ENCODE measurements at regions not wholly inside any gene's neighbourhood (a gene's known extent, or its start where the extent isn't known, plus 50 kb on each side); places are given as distances from the start of the nearest gene placed in this dataset.

DNA sequence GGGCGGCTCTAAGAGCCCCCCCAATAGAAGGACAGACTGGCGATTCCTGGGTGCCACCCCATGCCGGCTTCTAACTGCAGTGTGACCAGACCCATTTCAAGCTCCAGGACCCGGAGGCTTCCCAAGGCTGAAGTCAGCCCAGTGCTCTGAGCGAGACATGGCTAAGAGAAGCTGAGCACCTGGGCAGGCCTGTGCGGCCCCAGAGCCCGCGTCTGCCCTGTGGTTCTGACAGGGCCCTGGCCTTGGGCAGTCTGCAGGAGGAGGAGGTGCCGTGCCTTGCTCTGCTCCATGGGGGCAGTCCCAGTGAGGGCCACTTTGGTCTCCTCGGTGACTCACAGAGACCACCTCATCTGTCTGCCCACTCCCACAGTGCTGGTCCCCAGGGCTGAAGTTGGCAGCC, 1314.2 kb downstream of the BRD1 start:
- no peaks in the 10 kb centered on the region for H3K9me2 ChIP-seq (replicated peaks; ENCODE audit: insufficient read depth, low read length)
- H3K4me3 ChIP-seq (ENCODE audit: low read length): no peak overlapping the region
- no peak overlapping the region for H3K9ac ChIP-seq (ENCODE audit: low read length)
- no peaks in the 10 kb centered on the region for H3K9me3 ChIP-seq (ENCODE audit: low read length)
- H2AFZ ChIP-seq (ENCODE audit: low read length): no peak overlapping the region
- no peaks in the 10 kb centered on the region for H4K20me1 ChIP-seq (ENCODE audit: insufficient read depth, low read depth, low read length)
- H3K4me2 ChIP-seq (ENCODE audit: low read depth, low read length, poor library complexity, severe bottlenecking): no peak overlapping the region
- no peak for DNase-seq
- no peaks in the 10 kb centered on the region for H3K36me3 ChIP-seq (ENCODE audit: insufficient read depth, low read length)
- no peaks in the 10 kb centered on the region for H3K4me1 ChIP-seq (ENCODE audit: low read length)
- no peaks in the 10 kb centered on the region for H3K27me3 ChIP-seq (ENCODE audit: low read length)
- no peak overlapping the region for H3K27ac ChIP-seq (ENCODE audit: low read length)
- H3K79me2 ChIP-seq (ENCODE audit: low read length): no peaks in the 10 kb centered on the region

DNA sequence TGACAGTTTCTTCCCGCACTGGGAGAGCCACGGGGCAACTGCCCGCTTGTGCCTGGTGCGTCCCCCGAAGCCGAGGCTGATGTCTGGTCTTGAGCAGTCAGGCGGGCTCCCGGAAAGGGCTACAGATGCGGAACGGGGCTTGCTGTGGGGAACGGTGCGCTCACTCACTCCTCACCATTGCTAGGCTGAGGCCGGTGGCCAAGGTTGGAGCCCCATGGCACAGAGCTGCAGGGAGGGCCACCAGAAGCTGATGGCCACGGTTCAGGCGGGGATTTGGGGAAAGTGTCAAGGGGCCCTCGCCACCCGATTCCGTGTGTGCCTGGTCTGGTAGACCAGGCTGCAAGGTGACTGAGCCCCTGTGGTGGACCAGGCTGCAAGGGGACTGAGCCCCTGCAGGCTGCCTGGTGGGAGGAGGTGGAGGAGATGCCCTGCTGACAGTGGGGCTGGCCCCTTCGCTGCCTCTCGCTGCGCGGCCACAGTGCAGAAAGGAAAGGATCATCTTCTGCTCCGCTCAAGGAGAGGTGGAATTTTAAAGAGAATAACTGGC, 1315.8 kb downstream of the BRD1 start:
- no peaks in the 10 kb centered on the region for H4K20me1 ChIP-seq (ENCODE audit: insufficient read depth, low read depth, low read length)
- no peak overlapping the region for H3K4me3 ChIP-seq (ENCODE audit: low read length)
- H3K4me1 ChIP-seq (ENCODE audit: low read length): no peaks in the 10 kb centered on the region
- H3K9me2 ChIP-seq (replicated peaks; ENCODE audit: insufficient read depth, low read length): no peaks in the 10 kb centered on the region
- H3K79me2 ChIP-seq (ENCODE audit: low read length): no peaks in the 10 kb centered on the region
- H3K9ac ChIP-seq (ENCODE audit: low read length): no peak overlapping the region
- no peak overlapping the region for H2AFZ ChIP-seq (ENCODE audit: low read length)
- no peak overlapping the region for H3K4me2 ChIP-seq (ENCODE audit: low read depth, low read length, poor library complexity, severe bottlenecking)
- DNase-seq: no peak
- H3K9me3 ChIP-seq (ENCODE audit: low read length): no peaks in the 10 kb centered on the region
- H3K27me3 ChIP-seq (ENCODE audit: low read length): no peaks in the 10 kb centered on the region
- H3K36me3 ChIP-seq (ENCODE audit: insufficient read depth, low read length): no peaks in the 10 kb centered on the region
- H3K27ac ChIP-seq (ENCODE audit: low read length): no peak overlapping the region

DNA sequence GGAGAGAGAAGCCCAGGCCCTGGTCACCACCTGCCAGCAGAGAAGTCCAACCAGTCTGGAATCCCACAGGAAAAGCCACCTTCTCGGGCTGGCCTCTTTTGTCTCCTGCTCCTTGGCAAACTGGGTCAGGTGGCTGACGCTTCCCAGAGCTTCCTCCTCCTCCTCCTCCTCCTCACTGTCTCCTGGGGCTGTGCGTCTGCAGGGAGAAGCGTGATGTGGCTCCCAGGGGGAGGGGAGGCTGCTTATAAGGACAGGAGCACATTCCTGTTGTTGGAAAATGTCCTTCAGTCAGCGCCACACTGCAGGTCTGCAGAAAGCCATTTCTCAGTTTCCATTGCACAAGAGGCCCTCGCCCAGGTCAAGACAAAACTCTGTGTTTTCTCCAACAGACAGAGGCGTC, 1316.5 kb downstream of the BRD1 start:
- no peaks in the 10 kb centered on the region for H4K20me1 ChIP-seq (ENCODE audit: insufficient read depth, low read depth, low read length)
- no peak for DNase-seq
- no peak overlapping the region for H2AFZ ChIP-seq (ENCODE audit: low read length)
- no peaks in the 10 kb centered on the region for H3K79me2 ChIP-seq (ENCODE audit: low read length)
- H3K9me2 ChIP-seq (replicated peaks; ENCODE audit: insufficient read depth, low read length): no peaks in the 10 kb centered on the region
- H3K4me1 ChIP-seq (ENCODE audit: low read length): no peaks in the 10 kb centered on the region
- no peak overlapping the region for H3K27ac ChIP-seq (ENCODE audit: low read length)
- H3K27me3 ChIP-seq (ENCODE audit: low read length): no peaks in the 10 kb centered on the region
- H3K4me3 ChIP-seq (ENCODE audit: low read length): no peak overlapping the region
- no peak overlapping the region for H3K4me2 ChIP-seq (ENCODE audit: low read depth, low read length, poor library complexity, severe bottlenecking)
- H3K9ac ChIP-seq (ENCODE audit: low read length): no peak overlapping the region
- no peaks in the 10 kb centered on the region for H3K36me3 ChIP-seq (ENCODE audit: insufficient read depth, low read length)
- no peaks in the 10 kb centered on the region for H3K9me3 ChIP-seq (ENCODE audit: low read length)

DNA sequence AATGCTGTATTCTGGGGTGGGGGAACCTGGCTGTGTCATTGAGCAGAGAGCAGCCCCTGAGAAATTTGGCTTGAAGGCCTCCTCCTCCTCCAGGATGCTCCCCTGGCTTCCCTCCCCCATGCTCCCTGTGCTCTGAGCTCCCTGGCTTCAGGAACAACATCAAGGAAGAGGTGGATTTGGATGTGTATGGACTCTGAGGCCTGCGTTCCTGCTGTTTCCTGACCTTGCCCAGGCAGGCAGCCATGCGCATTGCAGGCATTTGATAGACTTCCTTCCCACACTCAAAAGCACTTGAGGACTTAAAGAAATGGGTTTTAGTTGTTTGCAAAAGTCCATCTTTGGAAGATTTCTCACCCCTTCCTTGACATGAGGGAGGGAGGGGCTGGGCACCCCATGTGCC, 1317.1 kb downstream of the BRD1 start:
- no peak for DNase-seq
- no peaks in the 10 kb centered on the region for H3K27me3 ChIP-seq (ENCODE audit: low read length)
- H2AFZ ChIP-seq (ENCODE audit: low read length): no peak overlapping the region
- no peak overlapping the region for H3K27ac ChIP-seq (ENCODE audit: low read length)
- no peak overlapping the region for H3K9ac ChIP-seq (ENCODE audit: low read length)
- H3K9me2 ChIP-seq (replicated peaks; ENCODE audit: insufficient read depth, low read length): no peaks in the 10 kb centered on the region
- H3K4me1 ChIP-seq (ENCODE audit: low read length): no peaks in the 10 kb centered on the region
- no peaks in the 10 kb centered on the region for H3K9me3 ChIP-seq (ENCODE audit: low read length)
- H3K79me2 ChIP-seq (ENCODE audit: low read length): no peaks in the 10 kb centered on the region
- H4K20me1 ChIP-seq (ENCODE audit: insufficient read depth, low read depth, low read length): no peaks in the 10 kb centered on the region
- H3K36me3 ChIP-seq (ENCODE audit: insufficient read depth, low read length): no peaks in the 10 kb centered on the region
- no peak overlapping the region for H3K4me2 ChIP-seq (ENCODE audit: low read depth, low read length, poor library complexity, severe bottlenecking)
- H3K4me3 ChIP-seq (ENCODE audit: low read length): no peak overlapping the region

DNA sequence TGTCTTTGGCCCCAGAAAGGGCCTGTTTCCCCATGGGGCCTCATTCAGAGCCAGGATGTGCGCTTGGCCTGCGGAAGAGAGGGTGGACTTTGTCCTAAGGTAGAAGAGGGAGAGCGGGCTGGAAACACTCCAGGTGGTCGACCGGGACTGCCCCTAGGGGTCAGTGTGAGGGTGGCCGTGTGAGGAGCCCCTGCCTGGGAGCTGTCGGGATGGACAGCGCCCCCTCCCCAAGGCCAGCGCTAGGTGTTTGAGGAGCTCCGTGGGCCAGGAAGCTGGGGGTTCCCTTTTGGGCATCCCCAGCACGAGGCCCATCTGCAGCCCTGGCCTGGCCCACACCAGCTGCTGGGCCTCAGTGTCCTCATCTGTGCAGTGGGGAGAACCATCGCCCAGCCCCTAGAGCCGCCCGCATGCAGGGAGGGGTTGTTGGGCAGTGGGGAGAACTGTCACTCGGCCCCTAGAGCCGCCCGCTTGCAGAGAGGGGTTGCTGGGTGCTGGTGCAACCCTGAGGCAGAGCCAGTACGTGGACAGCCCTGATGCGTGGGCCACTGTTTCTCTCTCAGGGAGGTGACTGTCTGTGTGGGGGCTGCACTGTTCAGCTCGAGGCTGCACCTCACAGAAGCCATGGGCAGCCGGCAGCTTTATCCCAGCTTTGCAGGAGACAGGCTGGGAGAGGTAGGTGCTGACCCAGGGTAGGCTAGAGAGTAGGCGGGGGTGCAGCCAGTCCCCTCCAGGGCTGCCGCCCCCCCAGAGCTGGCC, 1319.9 kb downstream of the BRD1 start:
- no peak overlapping the region for H3K4me2 ChIP-seq (ENCODE audit: low read depth, low read length, poor library complexity, severe bottlenecking)
- H3K9me3 ChIP-seq (ENCODE audit: low read length): no peaks in the 10 kb centered on the region
- H2AFZ ChIP-seq (ENCODE audit: low read length): no peak overlapping the region
- no peaks in the 10 kb centered on the region for H3K79me2 ChIP-seq (ENCODE audit: low read length)
- no peak overlapping the region for H3K9ac ChIP-seq (ENCODE audit: low read length)
- no peaks in the 10 kb centered on the region for H3K27me3 ChIP-seq (ENCODE audit: low read length)
- no peak for DNase-seq
- no peaks in the 10 kb centered on the region for H3K4me1 ChIP-seq (ENCODE audit: low read length)
- H3K4me3 ChIP-seq (ENCODE audit: low read length): no peak overlapping the region
- no peaks in the 10 kb centered on the region for H4K20me1 ChIP-seq (ENCODE audit: insufficient read depth, low read depth, low read length)
- H3K27ac ChIP-seq (ENCODE audit: low read length): no peak overlapping the region
- no peaks in the 10 kb centered on the region for H3K9me2 ChIP-seq (replicated peaks; ENCODE audit: insufficient read depth, low read length)
- no peaks in the 10 kb centered on the region for H3K36me3 ChIP-seq (ENCODE audit: insufficient read depth, low read length)

DNA sequence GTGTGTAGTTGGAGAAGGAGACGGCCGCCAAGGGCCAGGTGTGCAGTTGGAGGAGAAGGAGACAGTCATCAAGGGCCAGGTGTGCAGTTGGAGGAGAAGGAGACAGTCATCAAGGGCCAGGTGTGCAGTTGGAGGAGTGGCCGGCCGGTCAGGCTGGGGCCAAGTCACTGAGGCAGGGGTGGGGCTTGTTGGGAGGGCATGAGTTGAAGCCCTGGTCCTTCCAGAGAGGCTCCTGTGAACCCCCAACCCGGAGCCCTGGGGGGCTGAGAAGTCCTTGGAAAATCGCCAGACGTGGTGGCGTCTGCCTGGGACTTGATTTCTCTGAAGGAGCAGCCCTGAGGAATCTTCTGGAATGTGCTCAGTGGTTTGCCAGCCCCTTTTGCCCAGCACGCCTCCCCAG, 1320.5 kb downstream of the BRD1 start:
- DNase-seq: no peak
- no peak overlapping the region for H3K27ac ChIP-seq (ENCODE audit: low read length)
- no peaks in the 10 kb centered on the region for H3K36me3 ChIP-seq (ENCODE audit: insufficient read depth, low read length)
- H3K4me1 ChIP-seq (ENCODE audit: low read length): no peaks in the 10 kb centered on the region
- no peaks in the 10 kb centered on the region for H3K79me2 ChIP-seq (ENCODE audit: low read length)
- no peaks in the 10 kb centered on the region for H3K9me3 ChIP-seq (ENCODE audit: low read length)
- H4K20me1 ChIP-seq (ENCODE audit: insufficient read depth, low read depth, low read length): no peaks in the 10 kb centered on the region
- no peak overlapping the region for H3K9ac ChIP-seq (ENCODE audit: low read length)
- no peaks in the 10 kb centered on the region for H3K27me3 ChIP-seq (ENCODE audit: low read length)
- no peaks in the 10 kb centered on the region for H3K9me2 ChIP-seq (replicated peaks; ENCODE audit: insufficient read depth, low read length)
- no peak overlapping the region for H3K4me3 ChIP-seq (ENCODE audit: low read length)
- no peak overlapping the region for H2AFZ ChIP-seq (ENCODE audit: low read length)
- no peak overlapping the region for H3K4me2 ChIP-seq (ENCODE audit: low read depth, low read length, poor library complexity, severe bottlenecking)

DNA sequence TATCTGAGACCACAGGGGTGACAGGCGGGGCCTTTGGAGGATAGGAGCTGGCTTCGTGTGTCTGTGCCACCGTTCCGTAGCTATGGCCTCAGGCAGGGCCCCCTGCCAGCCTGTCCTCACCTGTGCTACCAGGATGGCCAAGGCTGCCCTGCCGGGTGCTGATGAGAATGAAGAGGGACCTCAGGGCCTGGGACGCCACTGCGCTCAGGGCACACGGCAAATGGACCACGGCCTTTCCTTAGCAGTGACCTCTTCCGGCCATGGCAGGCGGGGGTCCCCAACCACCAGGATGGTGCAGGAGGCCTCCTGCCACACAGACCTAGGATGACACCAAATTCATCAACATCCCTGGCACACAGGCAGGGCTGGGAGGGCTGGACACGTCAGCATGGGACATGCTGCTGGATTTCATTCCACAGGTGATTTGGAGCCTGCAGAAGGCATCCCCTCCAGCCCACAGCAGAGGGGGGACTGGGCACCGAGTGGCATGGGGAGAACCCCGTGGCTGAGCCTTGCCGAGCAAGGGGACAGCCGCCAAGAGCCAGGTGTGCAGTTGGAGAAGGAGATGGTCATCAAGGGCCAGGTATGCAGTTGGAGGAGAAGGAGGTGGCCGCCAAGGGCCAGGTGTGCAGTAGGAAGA, 1321.0 kb downstream of the BRD1 start:
- Histone ChIP-seq H3K27ac (ENCODE audit: low read length) (no peak overlapping the region), H2AFZ (ENCODE audit: low read length) (no peak overlapping the region), H4K20me1 (ENCODE audit: insufficient read depth, low read depth, low read length) (no peaks in the 10 kb centered on the region), H3K4me3 (ENCODE audit: low read length) (no peak overlapping the region), H3K4me1 (ENCODE audit: low read length) (no peaks in the 10 kb centered on the region), H3K36me3 (ENCODE audit: insufficient read depth, low read length) (no peaks in the 10 kb centered on the region), H3K27me3 (ENCODE audit: low read length) (no peaks in the 10 kb centered on the region), H3K4me2 (ENCODE audit: low read depth, low read length, poor library complexity, severe bottlenecking) (no peak overlapping the region), H3K9ac (ENCODE audit: low read length) (no peak overlapping the region), H3K9me2 (replicated peaks; ENCODE audit: insufficient read depth, low read length) (no peaks in the 10 kb centered on the region), H3K9me3 (ENCODE audit: low read length) (no peaks in the 10 kb centered on the region), H3K79me2 (ENCODE audit: low read length) (no peaks in the 10 kb centered on the region)
- no peak for DNase-seq

DNA sequence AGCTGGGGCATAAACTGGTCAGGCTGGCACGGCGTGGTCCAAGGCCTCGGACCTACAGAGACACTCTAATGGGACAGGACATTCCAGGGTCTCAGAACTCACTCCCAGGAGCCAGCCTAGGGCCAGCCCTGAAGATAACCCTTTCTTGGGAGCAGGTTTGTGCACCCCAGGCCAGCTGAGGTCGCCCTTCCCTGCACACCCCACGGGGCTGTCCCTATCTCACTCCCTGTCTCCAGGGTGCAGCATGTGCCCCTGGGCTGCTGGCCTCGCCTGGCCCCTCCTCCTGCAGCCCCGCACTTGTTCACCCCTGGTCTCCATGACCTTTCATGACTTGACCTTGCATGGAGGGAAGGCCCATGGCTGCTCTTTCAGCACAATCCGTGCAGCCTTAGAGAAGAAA, 1321.8 kb downstream of the BRD1 start:
- H3K9me3 ChIP-seq (ENCODE audit: low read length): no peaks in the 10 kb centered on the region
- no peak overlapping the region for H3K27ac ChIP-seq (ENCODE audit: low read length)
- H3K9ac ChIP-seq (ENCODE audit: low read length): no peak overlapping the region
- H3K4me2 ChIP-seq (ENCODE audit: low read depth, low read length, poor library complexity, severe bottlenecking): no peak overlapping the region
- H4K20me1 ChIP-seq (ENCODE audit: insufficient read depth, low read depth, low read length): no peaks in the 10 kb centered on the region
- no peaks in the 10 kb centered on the region for H3K4me1 ChIP-seq (ENCODE audit: low read length)
- no peaks in the 10 kb centered on the region for H3K27me3 ChIP-seq (ENCODE audit: low read length)
- no peaks in the 10 kb centered on the region for H3K9me2 ChIP-seq (replicated peaks; ENCODE audit: insufficient read depth, low read length)
- no peak overlapping the region for H2AFZ ChIP-seq (ENCODE audit: low read length)
- no peak for DNase-seq
- H3K36me3 ChIP-seq (ENCODE audit: insufficient read depth, low read length): no peaks in the 10 kb centered on the region
- H3K79me2 ChIP-seq (ENCODE audit: low read length): no peaks in the 10 kb centered on the region
- H3K4me3 ChIP-seq (ENCODE audit: low read length): no peak overlapping the region

Measured in Karpas-422 (cell line).